IMR-90 (cell line): ENCODE measurements at regions not wholly inside any gene's neighbourhood (a gene's known extent, or its start where the extent isn't known, plus 50 kb on each side); places are given as distances from the start of the nearest gene placed in this dataset.

Experiments
- ATAC-seq: fragments of 200-7000 bp; cut with Tn5 transposase; 2 replicates; pipeline ENCODE4 v1.9.1; 2020; ENCODE audit warnings: low read depth, mild to moderate bottlenecking, moderate library complexity
- BruUV-seq: library from RNA; stranded (reverse); fragments of 400-500 nt; replicated peaks from 2 replicates; lab custom pipeline; 2021; lab: Mats Ljungman, UMichigan
- CTCF ChIA-PET: fragments of 300-600 bp; formaldehyde crosslinking; extraction: SDS; loops from one replicate; lab custom pipeline; 2021; ENCODE audit warnings: antibody characterized with exemption; lab: Yijun Ruan, JAX
- POLR2A ChIA-PET: fragments of 300-600 bp; sonication (Branson Sonifier 250); formaldehyde crosslinking; loops from one replicate; lab custom pipeline; 2022; ENCODE audit warnings: antibody characterized with exemption; ENCODE audit not compliant: unreplicated experiment; lab: Charles Lee
- DNase-seq: peaks from one replicate; pipeline ENCODE4 v3.0.0; 2013
- H2AFZ ChIP-seq: replicated peaks from 2 replicates; pipeline ENCODE3; 2013; ENCODE audit warnings: low read length, mild to moderate bottlenecking; ENCODE audit not compliant: poor library complexity
- H2AK5ac ChIP-seq: 2 replicates; pipeline ENCODE4 v1.6.1; 2013; ENCODE audit warnings: low read depth, low read length, inconsistent platforms
- H2AK9ac ChIP-seq: replicated peaks from 2 replicates; pipeline ENCODE3; 2013; ENCODE audit warnings: mild to moderate bottlenecking, low read depth, low read length, moderate library complexity; ENCODE audit not compliant: poor library complexity
- H2BK120ac ChIP-seq: 2 replicates; pipeline ENCODE4 v1.6.1; 2013; ENCODE audit warnings: low read depth, low read length, inconsistent platforms
- H2BK15ac ChIP-seq: 3 replicates; pipeline ENCODE4 v1.6.1; 2013; ENCODE audit warnings: low read depth, low read length, inconsistent platforms
- H2BK20ac ChIP-seq: 2 replicates; pipeline ENCODE4 v1.6.1; 2013; ENCODE audit warnings: low read depth, mild to moderate bottlenecking, inconsistent platforms, low read length, moderate library complexity
- H2BK5ac ChIP-seq: 2 replicates; pipeline ENCODE4 v1.6.1; 2013; ENCODE audit warnings: mild to moderate bottlenecking, low read depth, low read length, inconsistent platforms; ENCODE audit not compliant: poor library complexity, severe bottlenecking
- H3K14ac ChIP-seq: replicated peaks from 2 replicates; pipeline ENCODE4 v1.6.1; 2013; ENCODE audit warnings: low read depth, low read length, inconsistent platforms
- H3K18ac ChIP-seq: 2 replicates; pipeline ENCODE4 v1.6.1; 2013; ENCODE audit warnings: low read depth, low read length, control low read depth
- H3K23ac ChIP-seq: 2 replicates; pipeline ENCODE4 v1.6.1; 2013; ENCODE audit warnings: low read depth, low read length, inconsistent platforms
- H3K27ac ChIP-seq: 2 replicates; pipeline ENCODE4 v1.5.1; 2013; ENCODE audit warnings: mild to moderate bottlenecking, control low read depth, low read length; ENCODE audit not compliant: insufficient read depth
- H3K27me3 ChIP-seq: 2 replicates; pipeline ENCODE4 v1.6.1; 2013; ENCODE audit warnings: low read length; ENCODE audit not compliant: control insufficient read depth, insufficient read depth
- H3K36me3 ChIP-seq: 2 replicates; pipeline ENCODE4 v1.6.1; 2013; ENCODE audit warnings: low read length, mixed read lengths; ENCODE audit not compliant: control insufficient read depth, insufficient read depth
- H3K4ac ChIP-seq: 2 replicates; pipeline ENCODE4 v1.6.1; 2013; ENCODE audit warnings: low read depth, low read length, inconsistent platforms
- H3K4me1 ChIP-seq: 2 replicates; pipeline ENCODE4 v1.6.1; 2013; ENCODE audit warnings: low read length, mixed read lengths; ENCODE audit not compliant: control insufficient read depth, insufficient read depth
- H3K4me2 ChIP-seq: 2 replicates; pipeline ENCODE4 v1.6.1; 2013; ENCODE audit warnings: low read depth, mild to moderate bottlenecking, control low read depth, low read length, moderate library complexity
- H3K4me3 ChIP-seq: 2 replicates; pipeline ENCODE4 v1.5.1; 2013; ENCODE audit warnings: low read depth, mild to moderate bottlenecking, control low read depth, low read length, moderate library complexity; ENCODE audit not compliant: insufficient read depth
- H3K56ac ChIP-seq: 2 replicates; pipeline ENCODE4 v1.6.1; 2013; ENCODE audit warnings: low read length, inconsistent platforms; ENCODE audit not compliant: insufficient read depth; ENCODE audit errors: extremely low read depth
- H3K79me1 ChIP-seq, 2 experiments: 2 replicates each; pipeline ENCODE4 v1.6.1; 2013; ENCODE audit warnings: low read length in 2 of 2, inconsistent platforms in 1 of 2, low read depth in 1 of 2
- H3K9ac ChIP-seq: 2 replicates; pipeline ENCODE4 v1.6.1; 2013; ENCODE audit warnings: low read depth, low read length, control low read depth
- H3K9me1 ChIP-seq: 2 replicates; pipeline ENCODE4 v1.6.1; 2013; ENCODE audit warnings: low read length, inconsistent platforms; ENCODE audit not compliant: insufficient read depth
- H3K9me3 ChIP-seq: 2 replicates; pipeline ENCODE4 v1.6.1; 2013; ENCODE audit warnings: low read length; ENCODE audit not compliant: control insufficient read depth, insufficient read depth
- H4K20me1 ChIP-seq: 2 replicates; pipeline ENCODE4 v1.6.1; 2013; ENCODE audit warnings: low read length, inconsistent platforms; ENCODE audit not compliant: insufficient read depth
- H4K5ac ChIP-seq: 2 replicates; pipeline ENCODE4 v1.6.1; 2013; ENCODE audit warnings: mild to moderate bottlenecking, low read depth, low read length, control low read depth
- H4K8ac ChIP-seq, 2 experiments: 2 replicates each; pipeline ENCODE4 v1.6.1; 2013; ENCODE audit warnings: low read depth in 2 of 2, low read length in 2 of 2, control low read depth in 1 of 2, inconsistent platforms in 1 of 2
- H4K91ac ChIP-seq: 2 replicates; pipeline ENCODE4 v1.6.1; 2013; ENCODE audit warnings: low read depth, low read length, inconsistent platforms; ENCODE audit not compliant: insufficient read depth
- MAZ ChIP-seq: IDR thresholded peaks from 2 replicates; pipeline ENCODE4 v1.6.1; 2012; ENCODE audit warnings: low read depth, mild to moderate bottlenecking, low read length, improper control_type of control experiment, moderate library complexity, borderline replicate concordance
- NFE2L2 ChIP-seq: fragments of 150-350 bp; IDR thresholded peaks from 2 replicates; pipeline ENCODE4 v1.6.1; 2016; ENCODE audit warnings: low read depth, mild to moderate bottlenecking, low read length
- WGBS, 2 experiments: methylation state at CpG; one replicate each; pipeline versions ENCODE4 v1.1.5 to v1.1.7; 2013; ENCODE audit warnings: missing lambda C conversion rate in 2 of 2; ENCODE audit not compliant: insufficient read length in 1 of 2; ENCODE audit errors: extremely low coverage in 2 of 2; 5-methylcytosine and 5-hydroxymethylcytosine counted together
- dilution Hi-C: fragments of 300-500 bp; cut with HindIII; formaldehyde crosslinking; loops from one replicate; pipeline ENCODE4 v1.14.3; 2018; ENCODE audit warnings: low sequenced_read_pairs; ENCODE audit not compliant: unreplicated experiment
- in situ Hi-C: fragments of 300-500 bp; cut with MboI; formaldehyde crosslinking; loops from 3 replicates; pipeline ENCODE4 v1.14.3; 2019; ENCODE audit warnings: low sequenced_read_pairs, inconsistent platforms, mixed read lengths
- intact Hi-C: fragments of 100-400 bp; cut with micrococcal nuclease; formaldehyde crosslinking; loops from 2 replicates; pipeline ENCODE4 v1.10.0; 2022

GRCh38 chr9:13735181-13735580 is 455.7 kb upstream of the MPDZ start:
- Histone ChIP-seq H4K20me1 (no peaks in the 10 kb centered on the region), H3K9me1 (no peaks in the 10 kb centered on the region), H3K36me3 (no peaks in the 10 kb centered on the region), H3K9ac (no peak overlapping the region), H2AFZ (no peak overlapping the region), H2AK5ac (no peak overlapping the region), H4K91ac (no peak overlapping the region), H3K23ac (no peak overlapping the region), H3K4me1 (no peaks in the 10 kb centered on the region), H3K79me1 (no peaks in the 10 kb centered on the region), H3K4me2 (no peak overlapping the region), H4K5ac (no peak overlapping the region), H2BK120ac (no peak overlapping the region), H3K4me3 (no peak overlapping the region), H4K8ac (no peak overlapping the region), H2BK5ac (no peak overlapping the region), H3K56ac (no peak overlapping the region), H3K27ac (no peak overlapping the region), H2AK9ac (no peak overlapping the region), H3K18ac (no peak overlapping the region), H3K27me3 (no peaks in the 10 kb centered on the region), H2BK15ac (no peak overlapping the region), H3K9me3 (no peaks in the 10 kb centered on the region; the same call in 1 of the 2 replicates), H3K4ac (no peak overlapping the region), H3K14ac (no peak overlapping the region), H2BK20ac (no peak overlapping the region)
- BruUV-seq = no TSS peak
- ChIA-PET POLR2A (no interaction called here), CTCF (no interaction called here)
- dilution Hi-C loops = no loop called here
- intact Hi-C loops = no loop called here
- ATAC-seq = no peak
- in situ Hi-C loops = no loop called here
- DNase-seq = no peak
- TF ChIP-seq MAZ (no peak), NFE2L2 (no peak)
- no CpG with 5 or more reads among the region's 5 CpGs for WGBS, 2 experiments
